HG03460 (cell line): ENCODE measurements at regions not wholly inside any gene's neighbourhood (a gene's known extent, or its start where the extent isn't known, plus 50 kb on each side); places are given as distances from the start of the nearest gene placed in this dataset.

Source experiments
- ATAC-seq: cut with Tn5 transposase; IDR thresholded peaks from one replicate; pipeline ENCODE4 v1.9.1; 2021; ENCODE audit not compliant: unreplicated experiment

GRCh38 chr18:56186319-56186718 lies 452.1 kb downstream of the TXNL1 start:
- no peak for ATAC-seq

GRCh38 chr18:56185126-56185525 lies 453.3 kb downstream of the TXNL1 start:
- ATAC-seq: no peak

GRCh38 chr18:56176751-56177150 lies 461.6 kb downstream of the TXNL1 start:
- ATAC-seq: no peak

- no peak for ATAC-seq
Measured at GRCh38 chr18:56175330-56176001, 462.9 kb downstream of the TXNL1 start.

GRCh38 chr18:56173542-56174220 lies 464.7 kb downstream of the TXNL1 start:
- ATAC-seq: no peak

- no peak for ATAC-seq
Measured at GRCh38 chr18:56172527-56172926, 465.9 kb downstream of the TXNL1 start.

GRCh38 chr18:56171848-56172247 lies 466.5 kb downstream of the TXNL1 start:
- ATAC-seq: no peak

- ATAC-seq: no peak
Measured at GRCh38 chr18:56168049-56168781, 470.2 kb downstream of the TXNL1 start.

GRCh38 chr18:56167366-56167765 lies 471.0 kb downstream of the TXNL1 start:
- ATAC-seq: no peak

GRCh38 chr18:56166914-56167313 lies 471.5 kb downstream of the TXNL1 start:
- ATAC-seq: no peak

- no peak for ATAC-seq
Measured at GRCh38 chr18:56165601-56166355, 472.6 kb downstream of the TXNL1 start.

- no peak for ATAC-seq
Measured at GRCh38 chr18:56162311-56163265, 475.8 kb downstream of the TXNL1 start.

GRCh38 chr18:56161566-56162260 lies 476.7 kb downstream of the TXNL1 start:
- no peak for ATAC-seq

- ATAC-seq: no peak
Measured at GRCh38 chr18:56158676-56159075, 479.7 kb downstream of the TXNL1 start.

- no peak for ATAC-seq
Measured at GRCh38 chr18:56157541-56157940, 480.9 kb downstream of the TXNL1 start.

GRCh38 chr18:56152551-56153310 lies 485.7 kb downstream of the TXNL1 start:
- no peak for ATAC-seq

GRCh38 chr18:56148373-56148772 lies 490.0 kb downstream of the TXNL1 start:
- ATAC-seq: no peak

- ATAC-seq: no peak
Measured at GRCh38 chr18:56146565-56146964, 491.8 kb downstream of the TXNL1 start.

- no peak for ATAC-seq
Measured at GRCh38 chr18:56142001-56142400, 496.4 kb downstream of the TXNL1 start.
